ENCODE measurements at regions not wholly inside any gene's neighbourhood (a gene's known extent, or its start where the extent isn't known, plus 50 kb on each side); places are given as distances from the start of the nearest gene placed in this dataset.

DNA sequence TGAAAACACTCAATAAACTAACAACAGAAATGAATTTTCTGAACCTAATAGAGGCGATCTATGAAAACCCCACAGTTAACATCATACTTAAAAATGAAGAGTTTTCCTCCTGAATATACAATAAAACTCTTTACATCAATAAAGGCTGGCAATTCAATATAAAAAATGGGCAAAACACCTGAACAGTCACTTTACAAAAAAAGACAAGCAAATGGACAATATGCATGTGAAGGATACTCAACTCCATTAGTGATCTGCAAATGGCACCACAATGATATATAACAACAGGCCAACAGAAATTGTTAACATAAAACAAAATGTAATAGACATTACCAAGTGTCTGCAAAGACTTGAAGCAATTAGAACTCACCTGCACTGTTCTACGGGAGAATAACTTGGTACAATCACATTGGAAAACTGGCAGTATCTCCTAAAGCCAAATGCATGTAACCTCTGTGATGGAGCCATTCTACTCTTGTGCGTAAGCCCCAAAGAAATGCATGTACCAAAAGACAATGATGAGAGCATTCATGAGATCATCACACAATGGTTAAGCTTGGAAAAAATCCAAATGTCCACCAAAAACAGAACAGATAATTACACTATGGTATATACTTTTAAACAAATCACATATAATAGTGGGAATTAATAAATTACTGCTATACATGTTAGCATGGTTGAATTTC, 433.4 kb upstream of the MAF start:
- no peaks in the 10 kb centered on the region for H3K36me3 Mint-ChIP-seq
- no peaks in the 10 kb centered on the region for H3K4me1 Mint-ChIP-seq
- H3K27me3 Mint-ChIP-seq: no peaks in the 10 kb centered on the region
- H3K4me3 Mint-ChIP-seq: no peak overlapping the region
- H3K27ac Mint-ChIP-seq: no peak overlapping the region
- H3K9me3 Mint-ChIP-seq: peaks cover 5% of the 10 kb centered on the region
- no peak for DNase-seq

DNA sequence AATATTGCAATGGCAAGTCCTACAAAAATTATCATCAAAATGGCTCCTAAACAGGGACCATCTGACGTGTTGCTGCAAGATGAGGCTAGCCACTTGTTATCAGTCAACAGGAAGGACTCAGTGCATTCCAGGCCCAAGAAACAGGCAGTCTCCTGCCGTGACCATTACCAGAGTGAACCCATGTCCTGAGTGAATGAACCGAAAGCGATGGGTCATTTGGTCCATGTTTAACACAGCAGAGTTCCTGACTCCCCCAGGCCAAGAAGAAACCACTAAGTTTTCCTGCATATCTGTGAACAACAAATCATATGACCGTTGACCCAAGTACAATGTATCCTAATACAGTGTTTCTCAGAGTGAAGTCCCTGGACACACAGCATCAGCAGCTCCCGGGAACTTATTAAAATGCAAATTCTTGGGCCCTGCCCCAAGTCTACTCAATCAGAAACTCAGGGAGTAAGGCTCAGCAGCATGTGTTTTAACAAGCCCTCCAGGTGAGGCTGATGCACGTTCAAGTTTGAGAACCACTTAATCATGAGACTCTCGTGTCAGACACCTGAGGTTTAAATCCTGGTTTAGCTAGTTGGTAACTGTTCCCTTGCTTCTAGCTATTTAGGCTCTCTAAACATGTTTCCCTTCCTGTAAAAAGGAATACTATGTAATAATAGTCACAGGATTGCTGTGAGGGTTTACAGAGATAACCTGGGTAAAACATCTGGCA, 429.4 kb upstream of the MAF start:
- no peaks in the 10 kb centered on the region for H3K27me3 Mint-ChIP-seq
- H3K27ac Mint-ChIP-seq: no peak overlapping the region
- no peak for DNase-seq
- H3K4me3 Mint-ChIP-seq: no peak overlapping the region
- peaks cover 5% of the 10 kb centered on the region for H3K9me3 Mint-ChIP-seq
- H3K36me3 Mint-ChIP-seq: no peaks in the 10 kb centered on the region
- peaks cover 11% of the 10 kb centered on the region for H3K4me1 Mint-ChIP-seq

DNA sequence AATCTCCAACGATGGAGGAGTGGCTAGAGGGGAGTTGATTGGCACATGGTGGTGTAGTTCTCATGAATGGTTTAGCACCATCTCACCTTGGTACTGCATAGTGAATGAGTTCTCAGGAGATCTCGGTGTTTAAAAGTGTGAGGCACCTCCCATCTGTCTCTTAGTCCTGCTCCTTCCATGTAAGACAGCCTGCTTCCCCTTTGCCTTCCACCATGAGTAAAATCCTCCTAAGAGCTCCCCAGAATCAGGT, 428.8 kb upstream of the MAF start:
- Mint-ChIP-seq H3K9me3 (peaks cover 5% of the 10 kb centered on the region), H3K4me1 (peaks cover 11% of the 10 kb centered on the region), H3K27me3 (no peaks in the 10 kb centered on the region), H3K36me3 (no peaks in the 10 kb centered on the region), H3K4me3 (no peak overlapping the region), H3K27ac (no peak overlapping the region)
- no peak for DNase-seq

DNA sequence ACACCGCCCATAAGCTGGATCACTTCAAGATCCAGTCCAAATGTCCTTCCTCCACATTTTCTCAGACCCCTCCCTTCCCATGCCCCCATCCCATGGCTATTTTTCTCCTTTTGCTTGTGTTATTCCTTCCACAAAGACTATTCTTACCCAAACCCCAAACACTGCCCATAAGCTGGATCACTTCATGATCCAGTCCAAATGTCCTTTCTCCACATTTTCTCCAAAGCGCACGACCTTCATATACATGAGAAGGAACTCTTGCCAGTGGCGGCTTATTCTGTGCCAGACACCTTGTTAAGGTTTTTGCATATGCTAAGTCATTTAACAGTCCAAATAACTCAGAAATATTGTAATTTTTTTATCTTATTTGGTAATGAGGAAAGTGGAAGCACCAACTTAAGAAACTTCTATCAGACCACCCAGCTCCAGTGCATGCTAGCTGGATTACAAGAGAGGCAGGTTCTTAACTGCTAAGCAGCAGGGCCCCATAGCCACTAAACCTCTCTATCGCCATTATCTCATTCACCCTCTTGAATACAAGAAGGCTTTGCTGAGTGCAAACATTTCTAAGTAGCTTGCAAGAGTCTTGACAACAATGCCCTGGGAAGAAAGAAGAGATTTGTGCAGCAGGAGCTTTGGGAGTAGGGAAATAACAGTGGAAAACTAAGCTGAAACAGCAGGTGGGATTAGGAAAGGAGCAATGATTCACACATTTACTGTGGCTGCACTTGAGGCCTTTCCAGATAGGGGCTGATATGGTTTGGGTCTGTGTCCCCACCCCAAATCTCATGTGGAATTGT, 428.2 kb upstream of the MAF start:
- no peak overlapping the region for H3K27ac Mint-ChIP-seq
- H3K36me3 Mint-ChIP-seq: no peaks in the 10 kb centered on the region
- H3K9me3 Mint-ChIP-seq: peaks cover 5% of the 10 kb centered on the region
- H3K27me3 Mint-ChIP-seq: no peaks in the 10 kb centered on the region
- H3K4me1 Mint-ChIP-seq: peaks cover 11% of the 10 kb centered on the region
- DNase-seq: no peak
- H3K4me3 Mint-ChIP-seq: no peak overlapping the region

DNA sequence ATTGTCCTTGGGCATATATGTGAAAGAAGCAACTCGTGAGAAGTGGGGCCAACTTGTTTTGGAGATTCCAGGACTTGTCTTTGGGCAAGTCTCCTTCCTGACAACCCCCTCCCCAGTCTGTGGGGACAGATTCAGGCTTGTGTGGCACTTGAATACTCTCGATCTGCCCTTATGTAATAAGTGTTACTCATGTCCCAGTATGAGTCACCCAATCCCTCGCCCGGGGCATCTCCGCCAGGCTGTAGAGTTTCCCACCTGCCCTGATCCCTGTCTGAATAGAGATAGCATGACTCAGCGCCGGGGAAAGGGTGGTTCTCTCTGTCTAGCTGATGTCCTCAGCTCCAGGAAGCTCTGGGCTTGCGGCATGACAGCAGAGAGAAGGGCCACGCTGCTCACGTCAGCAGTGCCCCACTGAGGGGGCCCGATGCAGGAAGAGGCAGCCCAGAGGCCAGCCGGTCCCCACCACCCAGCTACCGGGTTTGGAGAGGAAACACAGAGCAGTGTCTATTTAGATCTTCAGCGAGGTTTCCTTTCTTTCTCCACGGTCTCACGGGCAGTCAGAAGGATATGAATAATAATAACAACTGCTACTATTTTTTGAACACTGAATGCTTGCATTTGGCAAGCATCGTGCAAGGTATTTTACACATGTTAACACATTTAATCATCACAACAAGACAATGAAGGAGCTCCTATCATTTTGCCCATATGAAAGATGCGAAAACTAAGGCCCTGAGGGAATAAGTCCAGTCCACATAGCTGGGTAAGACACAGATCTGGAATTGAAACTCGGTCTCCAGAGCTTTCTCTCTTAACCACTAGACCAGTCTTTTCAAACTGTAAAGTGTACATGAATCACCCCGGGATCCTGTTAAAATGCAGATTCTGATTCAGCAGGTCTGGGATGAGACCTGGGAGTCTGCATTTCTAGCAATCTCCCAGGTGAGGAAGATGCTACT, 426.7 kb upstream of the MAF start:
- no peak overlapping the region for H3K27ac Mint-ChIP-seq
- H3K36me3 Mint-ChIP-seq: no peaks in the 10 kb centered on the region
- peaks cover 11% of the 10 kb centered on the region for H3K4me1 Mint-ChIP-seq
- no peaks in the 10 kb centered on the region for H3K9me3 Mint-ChIP-seq
- no peaks in the 10 kb centered on the region for H3K27me3 Mint-ChIP-seq
- peak; percentile 65 for DNase-seq
- no peak overlapping the region for H3K4me3 Mint-ChIP-seq

DNA sequence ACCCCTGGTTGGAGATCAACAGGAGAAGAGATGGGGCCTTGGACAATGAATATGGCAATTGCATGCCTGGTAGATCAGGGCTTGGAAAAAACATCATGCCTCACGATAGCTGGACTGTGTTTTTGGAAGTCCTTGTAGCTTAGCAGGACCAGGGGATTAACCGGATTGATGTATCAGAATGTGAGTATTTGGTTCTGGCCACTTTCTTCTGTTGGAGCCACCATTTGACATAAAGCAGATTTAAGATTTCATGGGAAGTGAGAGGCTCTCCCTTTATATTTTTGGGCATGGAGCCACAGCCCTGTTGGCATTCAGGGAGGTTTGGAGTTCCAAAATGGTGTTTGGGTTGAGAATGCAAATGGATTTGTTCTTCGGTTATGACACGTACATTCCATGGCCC, 424.7 kb upstream of the MAF start:
- no peaks in the 10 kb centered on the region for H3K27me3 Mint-ChIP-seq
- no peaks in the 10 kb centered on the region for H3K9me3 Mint-ChIP-seq
- no peaks in the 10 kb centered on the region for H3K36me3 Mint-ChIP-seq
- DNase-seq: no peak
- no peak overlapping the region for H3K27ac Mint-ChIP-seq
- H3K4me1 Mint-ChIP-seq: peaks cover 11% of the 10 kb centered on the region
- H3K4me3 Mint-ChIP-seq: no peak overlapping the region

DNA sequence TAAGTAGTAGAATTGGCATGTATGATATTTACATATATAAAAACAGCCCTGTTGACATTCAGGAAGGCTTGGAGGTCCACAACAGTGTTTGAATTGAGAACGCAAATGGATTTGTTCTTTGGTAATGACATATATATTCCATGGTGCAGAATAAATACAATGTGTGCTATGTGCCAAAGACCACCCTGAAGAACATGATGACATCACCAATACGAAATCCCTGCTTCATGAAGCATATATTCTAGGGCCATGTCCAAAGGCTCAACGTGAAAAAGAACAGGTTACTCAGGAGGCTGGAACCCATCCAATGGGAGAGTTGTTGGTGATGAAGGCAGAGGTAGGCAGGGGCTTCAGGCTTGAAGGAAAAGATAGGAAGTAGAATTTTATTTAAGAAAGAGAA, 423.9 kb upstream of the MAF start:
- Mint-ChIP-seq H3K4me3 (no peak overlapping the region), H3K9me3 (no peaks in the 10 kb centered on the region), H3K4me1 (peaks cover 11% of the 10 kb centered on the region), H3K36me3 (no peaks in the 10 kb centered on the region), H3K27me3 (no peaks in the 10 kb centered on the region), H3K27ac (no peak overlapping the region)
- no peak for DNase-seq

DNA sequence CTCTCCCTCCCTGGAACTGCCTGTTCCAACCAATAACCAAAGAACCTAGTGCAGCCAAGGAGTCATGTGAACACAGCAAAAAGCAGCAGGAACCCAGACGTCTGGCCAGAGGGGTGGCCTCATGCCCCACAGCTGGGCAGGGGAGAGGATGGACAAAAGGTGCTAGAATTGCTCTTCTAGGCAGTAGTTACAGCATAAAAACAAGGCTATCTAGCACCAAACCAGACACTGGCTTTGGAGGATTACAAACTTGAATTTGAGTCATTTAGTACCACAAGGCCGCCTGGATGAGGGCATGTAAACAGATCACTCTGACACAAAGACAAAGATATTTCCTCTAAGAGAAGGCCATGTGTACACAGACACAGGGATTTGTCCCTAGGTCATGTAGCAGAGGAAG, 423.3 kb upstream of the MAF start:
- no peaks in the 10 kb centered on the region for H3K9me3 Mint-ChIP-seq

DNA sequence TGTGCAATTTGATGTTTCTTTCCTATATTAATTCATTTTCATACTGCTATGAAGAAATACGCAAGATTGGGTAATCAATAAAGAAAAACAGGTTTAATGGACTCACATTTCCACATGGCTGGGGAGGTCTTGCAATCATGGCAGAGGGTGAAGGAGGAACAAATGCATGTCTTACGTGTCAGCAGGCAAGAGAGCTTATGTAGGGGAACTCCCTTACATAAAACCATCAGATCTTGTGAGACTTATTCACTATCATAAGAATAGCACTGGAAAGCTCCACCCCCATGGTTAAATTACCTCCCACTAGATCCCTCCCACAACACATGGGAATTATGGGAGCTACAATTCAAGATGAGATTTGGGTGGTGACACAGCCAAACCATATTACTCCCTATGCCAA, 418.9 kb upstream of the MAF start:
- Mint-ChIP-seq H3K9me3 (no peaks in the 10 kb centered on the region), H3K27me3 (no peaks in the 10 kb centered on the region), H3K4me1 (no peaks in the 10 kb centered on the region), H3K27ac (no peak overlapping the region), H3K36me3 (no peaks in the 10 kb centered on the region), H3K4me3 (no peak overlapping the region)
- no peak for DNase-seq

More for the DNA sequence above, 423.3 kb upstream of the MAF start:
- H3K4me3 Mint-ChIP-seq: no peak overlapping the region
- no peak overlapping the region for H3K27ac Mint-ChIP-seq
- no peaks in the 10 kb centered on the region for H3K36me3 Mint-ChIP-seq
- H3K4me1 Mint-ChIP-seq: peaks cover 11% of the 10 kb centered on the region
- DNase-seq: no peak
- H3K27me3 Mint-ChIP-seq: no peaks in the 10 kb centered on the region

DNA sequence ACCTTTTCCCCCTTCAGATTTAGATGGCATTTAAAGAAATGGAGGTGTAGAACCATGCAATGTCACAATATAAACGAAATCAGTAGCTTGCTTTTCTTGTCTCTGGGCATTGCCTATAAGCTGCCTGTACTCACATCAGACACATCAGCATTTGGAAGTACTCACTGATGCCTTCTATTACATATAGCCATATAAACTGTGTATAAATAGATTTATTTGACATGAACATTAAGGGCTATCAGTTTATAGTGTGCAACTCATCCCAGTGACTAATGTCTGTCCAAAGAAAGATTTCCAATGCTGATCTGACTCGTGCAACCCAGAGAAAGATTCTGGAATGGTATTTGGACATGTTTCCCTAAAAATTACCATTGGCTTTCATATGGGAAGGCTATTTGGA, 417.9 kb upstream of the MAF start:
- Mint-ChIP-seq H3K36me3 (no peaks in the 10 kb centered on the region), H3K4me3 (no peak overlapping the region), H3K27ac (no peak overlapping the region), H3K27me3 (no peaks in the 10 kb centered on the region), H3K4me1 (no peaks in the 10 kb centered on the region), H3K9me3 (no peaks in the 10 kb centered on the region)
- no peak for DNase-seq

DNA sequence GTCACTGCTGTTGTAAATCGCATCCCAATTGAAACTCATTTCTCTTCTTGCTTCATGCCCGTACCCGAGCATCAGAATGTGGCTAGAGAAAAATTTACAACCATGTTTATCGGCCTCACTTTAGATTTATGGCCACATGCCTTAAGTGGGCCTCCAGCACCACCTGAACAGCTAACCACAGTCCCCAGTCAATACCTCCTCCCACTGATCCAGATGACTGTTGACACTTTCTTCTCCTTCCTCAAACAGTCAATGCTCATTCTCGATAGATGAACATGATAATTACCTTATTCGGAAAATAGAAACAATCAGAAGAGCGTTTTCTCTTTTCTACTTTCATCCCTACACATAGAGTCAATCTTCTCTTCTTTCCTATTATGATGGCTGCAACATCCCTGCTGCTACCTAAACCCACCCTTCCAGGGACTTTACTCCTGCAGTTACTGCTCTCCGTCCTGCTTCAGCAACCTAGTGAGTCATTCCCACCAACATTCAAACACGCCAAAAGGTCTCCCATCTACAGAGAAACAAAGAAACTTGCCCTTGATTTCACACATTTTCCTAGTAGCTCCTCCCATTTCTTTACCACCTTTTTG, 416.3 kb upstream of the MAF start:
- Mint-ChIP-seq H3K9me3 (no peaks in the 10 kb centered on the region), H3K27ac (no peak overlapping the region), H3K4me1 (no peaks in the 10 kb centered on the region), H3K4me3 (no peak overlapping the region), H3K27me3 (no peaks in the 10 kb centered on the region), H3K36me3 (no peaks in the 10 kb centered on the region)
- DNase-seq: no peak

DNA sequence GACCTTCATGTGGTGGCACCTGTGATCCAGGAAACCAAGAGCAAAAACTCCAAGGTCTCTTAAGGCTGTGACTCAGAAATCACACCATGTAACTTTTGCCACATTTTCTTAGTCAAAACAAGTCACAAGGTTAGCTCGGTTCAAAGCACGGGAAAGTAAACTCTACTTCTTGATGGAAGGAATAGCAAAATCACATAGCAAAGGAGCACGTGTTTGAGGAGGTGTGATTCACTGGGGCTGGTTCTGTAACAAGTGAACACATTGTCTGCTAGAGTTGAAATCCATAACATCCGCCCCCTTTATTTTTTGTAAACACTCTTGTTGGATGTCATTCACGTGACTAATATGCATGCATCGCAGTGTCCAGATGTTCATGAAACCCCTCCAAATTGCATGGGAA, 415.0 kb upstream of the MAF start:
- H3K27ac Mint-ChIP-seq: no peak overlapping the region
- no peaks in the 10 kb centered on the region for H3K27me3 Mint-ChIP-seq
- H3K4me1 Mint-ChIP-seq: no peaks in the 10 kb centered on the region
- H3K9me3 Mint-ChIP-seq: no peaks in the 10 kb centered on the region
- H3K36me3 Mint-ChIP-seq: no peaks in the 10 kb centered on the region
- H3K4me3 Mint-ChIP-seq: no peak overlapping the region
- no peak for DNase-seq

DNA sequence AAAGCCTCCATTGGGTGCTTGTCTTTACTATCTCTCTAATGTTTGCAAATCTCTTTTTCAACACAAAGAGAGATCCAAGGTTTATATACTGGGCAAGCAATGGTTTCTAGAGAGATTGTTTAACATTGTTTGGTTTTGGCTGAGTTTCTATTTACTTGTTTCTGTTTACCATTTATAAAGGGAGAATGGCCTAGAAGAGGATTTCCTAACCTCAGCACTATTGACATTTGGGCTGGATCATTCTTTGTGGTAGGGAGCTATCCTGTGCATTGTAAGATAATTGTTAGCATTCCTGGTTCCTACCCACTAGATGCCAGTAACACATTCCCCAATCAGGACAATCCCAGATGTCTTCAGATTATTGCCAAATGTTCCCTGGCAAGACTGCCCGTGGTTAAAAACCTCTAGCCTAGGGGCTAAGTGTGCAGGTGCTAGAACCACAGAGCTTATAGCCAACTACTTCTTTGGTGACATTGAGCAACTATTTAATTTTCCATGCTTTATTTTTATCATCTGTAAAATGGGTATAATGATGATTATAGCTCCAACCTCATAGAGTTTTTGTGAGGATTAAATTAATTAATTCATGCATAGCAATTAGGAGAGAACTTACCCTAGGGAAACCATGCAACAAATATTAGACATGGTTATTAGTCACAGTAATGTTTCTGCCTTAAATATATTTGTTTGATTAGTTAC, 413.9 kb upstream of the MAF start:
- no peak overlapping the region for H3K4me3 Mint-ChIP-seq
- no peaks in the 10 kb centered on the region for H3K36me3 Mint-ChIP-seq
- H3K27ac Mint-ChIP-seq: no peak overlapping the region
- H3K27me3 Mint-ChIP-seq: no peaks in the 10 kb centered on the region
- no peaks in the 10 kb centered on the region for H3K9me3 Mint-ChIP-seq
- no peak for DNase-seq
- H3K4me1 Mint-ChIP-seq: no peaks in the 10 kb centered on the region

DNA sequence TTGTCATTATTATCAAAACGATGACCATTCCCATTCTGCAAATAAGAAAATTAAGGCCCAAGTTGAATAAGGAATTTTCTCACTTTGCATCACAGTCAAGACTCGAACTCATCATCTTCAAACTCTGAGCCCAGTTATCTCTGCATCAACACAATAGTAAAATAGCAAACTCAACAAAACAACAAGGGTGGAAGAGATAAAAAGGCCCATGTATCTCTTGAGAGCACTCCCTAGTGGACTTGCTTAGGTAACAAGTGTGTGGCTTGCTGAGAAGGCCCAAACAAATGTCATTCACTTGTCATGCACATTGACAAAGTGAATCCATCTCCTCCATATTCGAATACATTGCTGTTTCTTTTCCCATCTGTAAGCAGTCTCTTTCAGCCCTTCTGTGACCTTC, 412.0 kb upstream of the MAF start:
- Mint-ChIP-seq H3K4me1 (no peaks in the 10 kb centered on the region), H3K9me3 (no peaks in the 10 kb centered on the region), H3K36me3 (no peaks in the 10 kb centered on the region), H3K4me3 (no peak overlapping the region), H3K27me3 (no peaks in the 10 kb centered on the region), H3K27ac (no peak overlapping the region)
- DNase-seq: no peak
